ENCODE measurements at regions not wholly inside any gene's neighbourhood (a gene's known extent, or its start where the extent isn't known, plus 50 kb on each side); places are given as distances from the start of the nearest gene placed in this dataset.
"Not testable (repeated sequence)": the region's sequence is repeated elsewhere in the genome, so short reads cannot be mapped to it uniquely, and the experiment has no call there.

DNA sequence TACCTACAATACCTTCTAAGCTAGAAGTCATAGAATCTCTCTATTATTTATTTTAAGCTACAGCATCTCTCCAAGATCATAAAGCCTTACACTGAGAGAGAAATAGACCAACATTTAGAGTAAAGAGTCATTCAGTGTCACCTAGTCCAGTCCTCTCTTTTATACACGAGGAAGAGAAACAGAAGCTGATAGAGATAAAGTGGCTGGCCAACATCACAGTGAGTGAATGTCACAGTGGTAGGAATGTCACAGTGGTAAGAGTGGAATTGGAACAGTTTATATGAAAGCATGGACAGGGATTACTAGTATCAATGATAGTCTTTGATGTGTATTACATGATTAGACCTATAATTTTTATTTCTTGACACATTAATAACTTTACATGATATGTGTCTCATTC, 307.8 kb upstream of the NBPF12 start:
- not testable (repeated sequence) for DNase-seq (ENCODE audit: low spot score); H3K4me2 ChIP-seq; H3K27ac ChIP-seq; H3K79me2 ChIP-seq; H3K36me3 ChIP-seq (replicated peaks; ENCODE audit: insufficient read depth, low read depth); H3K9me3 ChIP-seq (ENCODE audit: low read depth); H3K4me1 ChIP-seq (ENCODE audit: insufficient read depth); H3K4me3 ChIP-seq; H3K9me2 ChIP-seq (replicated peaks; ENCODE audit: insufficient read depth); H3K27me3 ChIP-seq; H2AFZ ChIP-seq; H4K20me1 ChIP-seq (ENCODE audit: insufficient read depth, poor library complexity, severe bottlenecking)
- 43% methylated on average over 1 of the region's 1 CpG for WGBS (ENCODE audit: low lambda C conversion rate, missing lambda C conversion rate)

DNA sequence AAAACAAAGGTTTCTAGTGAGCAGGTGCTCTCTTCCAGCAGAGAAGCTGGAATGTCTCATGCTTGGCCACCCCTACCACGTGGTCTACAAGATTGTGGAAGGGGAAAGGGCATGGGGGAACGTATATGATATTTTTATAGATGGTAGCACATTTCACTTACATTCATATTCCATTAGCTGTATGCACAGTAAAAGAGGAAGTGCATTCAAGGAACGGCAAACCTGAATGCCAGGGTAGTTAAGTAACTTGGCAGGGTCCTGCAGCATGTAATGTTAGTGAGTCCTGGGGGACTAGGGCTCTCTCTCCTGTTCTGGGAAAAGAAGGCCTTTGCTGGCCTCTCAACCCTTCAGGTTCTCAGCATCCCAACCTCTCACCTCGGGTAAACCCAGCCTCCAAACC, 319.5 kb upstream of the NBPF12 start:
- not testable (repeated sequence) for H2AFZ ChIP-seq; H4K20me1 ChIP-seq (ENCODE audit: insufficient read depth, poor library complexity, severe bottlenecking); H3K27me3 ChIP-seq; DNase-seq (ENCODE audit: low spot score); H3K79me2 ChIP-seq; H3K36me3 ChIP-seq (replicated peaks; ENCODE audit: insufficient read depth, low read depth); H3K27ac ChIP-seq; H3K4me2 ChIP-seq; H3K9me2 ChIP-seq (replicated peaks; ENCODE audit: insufficient read depth); H3K4me3 ChIP-seq; H3K4me1 ChIP-seq (ENCODE audit: insufficient read depth); H3K9me3 ChIP-seq (ENCODE audit: low read depth)
- WGBS (ENCODE audit: low lambda C conversion rate, missing lambda C conversion rate), result 88% methylated on average over 3 of the region's 4 CpGs

DNA sequence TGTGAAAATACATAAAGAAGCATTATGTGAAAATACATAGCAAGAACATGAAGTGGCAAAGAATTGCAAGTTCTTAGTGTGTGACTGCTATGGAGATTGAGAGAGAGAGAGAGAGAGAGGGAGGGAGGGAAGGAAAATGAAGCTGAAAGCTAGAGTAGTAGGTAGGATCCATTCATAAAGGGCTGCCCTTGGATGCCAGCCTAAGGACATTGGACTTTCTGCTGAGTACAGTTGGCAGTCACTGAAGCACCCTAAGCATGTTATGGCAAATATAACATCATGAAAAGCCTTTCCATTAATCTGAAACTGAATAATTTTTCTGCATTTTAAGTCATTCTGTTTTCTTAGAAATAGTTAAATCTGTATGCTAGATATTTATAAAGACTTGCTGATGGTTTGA, 333.4 kb upstream of the NBPF12 start:
- not testable (repeated sequence) for H3K27me3 ChIP-seq; H3K27ac ChIP-seq; H3K4me3 ChIP-seq; H4K20me1 ChIP-seq (ENCODE audit: insufficient read depth, poor library complexity, severe bottlenecking); H2AFZ ChIP-seq; H3K36me3 ChIP-seq (replicated peaks; ENCODE audit: insufficient read depth, low read depth); H3K9me3 ChIP-seq (ENCODE audit: low read depth); H3K4me2 ChIP-seq; DNase-seq (ENCODE audit: low spot score); H3K79me2 ChIP-seq; H3K9me2 ChIP-seq (replicated peaks; ENCODE audit: insufficient read depth); H3K4me1 ChIP-seq (ENCODE audit: insufficient read depth)

DNA sequence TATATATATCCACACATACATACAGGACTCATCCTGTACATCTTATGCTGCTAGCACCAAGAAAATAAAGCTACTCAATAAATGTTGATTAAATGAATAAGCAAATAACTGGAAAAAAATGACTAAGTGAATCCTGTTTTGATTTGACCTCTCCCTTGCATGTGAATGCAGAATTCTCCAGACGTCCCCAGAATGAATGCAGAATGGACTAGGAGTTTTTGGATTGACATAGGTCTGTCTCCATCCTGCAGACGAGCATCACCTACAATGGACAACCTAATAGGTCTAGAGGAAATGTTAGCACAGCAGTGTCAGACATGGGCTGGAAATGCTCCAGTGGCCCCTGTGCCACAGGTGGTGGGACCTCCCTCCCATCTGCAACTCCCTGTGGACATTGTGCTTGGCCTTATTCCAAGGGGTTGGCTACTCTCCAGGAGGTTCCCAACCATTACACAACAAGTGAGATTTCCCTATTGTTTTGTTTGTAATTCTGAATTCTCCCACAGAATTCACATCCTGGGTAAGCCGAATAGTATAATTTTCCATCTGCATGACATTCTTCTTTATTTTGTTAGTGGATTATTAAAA, 337.3 kb upstream of the NBPF12 start:
- H3K9me3 ChIP-seq (ENCODE audit: low read depth); H3K4me2 ChIP-seq; H3K27ac ChIP-seq; H3K4me1 ChIP-seq (ENCODE audit: insufficient read depth); H3K79me2 ChIP-seq; H3K9me2 ChIP-seq (replicated peaks; ENCODE audit: insufficient read depth); H3K4me3 ChIP-seq; H3K36me3 ChIP-seq (replicated peaks; ENCODE audit: insufficient read depth, low read depth); H3K27me3 ChIP-seq; DNase-seq (ENCODE audit: low spot score); H2AFZ ChIP-seq; H4K20me1 ChIP-seq (ENCODE audit: insufficient read depth, poor library complexity, severe bottlenecking): not testable (repeated sequence)
- WGBS (ENCODE audit: low lambda C conversion rate, missing lambda C conversion rate), result 53% methylated on average over 1 of the region's 3 CpGs

- H3K4me3 ChIP-seq; H4K20me1 ChIP-seq (ENCODE audit: insufficient read depth, poor library complexity, severe bottlenecking); H3K9me3 ChIP-seq (ENCODE audit: low read depth); H2AFZ ChIP-seq; H3K27me3 ChIP-seq; H3K79me2 ChIP-seq; H3K36me3 ChIP-seq (replicated peaks; ENCODE audit: insufficient read depth, low read depth); H3K4me2 ChIP-seq; H3K4me1 ChIP-seq (ENCODE audit: insufficient read depth); H3K27ac ChIP-seq; DNase-seq (ENCODE audit: low spot score); H3K9me2 ChIP-seq (replicated peaks; ENCODE audit: insufficient read depth): not testable (repeated sequence)
- 85% methylated on average over 1 of the region's 3 CpGs for WGBS (ENCODE audit: low lambda C conversion rate, missing lambda C conversion rate)
These were observed 338.2 kb upstream of the NBPF12 start for GRCh38 chr1:146599906-146600305.

DNA sequence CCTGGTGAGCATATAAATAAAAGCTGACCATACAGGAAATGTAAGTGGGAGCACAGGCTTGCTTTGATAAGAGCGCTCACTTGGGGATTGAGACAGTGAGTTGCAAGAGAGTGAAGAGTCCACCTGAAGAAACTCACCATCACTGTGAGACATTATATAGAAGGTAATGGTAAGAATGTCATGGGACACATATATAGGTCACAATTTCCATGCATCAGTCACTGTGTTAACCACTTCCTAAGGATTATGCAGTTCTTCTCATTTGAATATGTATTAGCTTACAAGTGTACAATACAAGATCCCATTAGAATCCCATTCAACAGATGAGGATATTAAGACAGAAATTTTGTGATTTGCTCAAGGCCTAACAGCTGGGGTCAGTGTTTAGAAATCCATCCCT, 352.4 kb upstream of the NOTCH2NLA start:
- WGBS (ENCODE audit: low lambda C conversion rate, missing lambda C conversion rate), result 100% methylated on average over 1 of the region's 1 CpG
- H3K79me2 ChIP-seq; H3K4me3 ChIP-seq; H3K9me3 ChIP-seq (ENCODE audit: low read depth); H3K9me2 ChIP-seq (replicated peaks; ENCODE audit: insufficient read depth); H3K27me3 ChIP-seq; H4K20me1 ChIP-seq (ENCODE audit: insufficient read depth, poor library complexity, severe bottlenecking); H2AFZ ChIP-seq; H3K4me2 ChIP-seq; H3K36me3 ChIP-seq (replicated peaks; ENCODE audit: insufficient read depth, low read depth); DNase-seq (ENCODE audit: low spot score); H3K27ac ChIP-seq; H3K4me1 ChIP-seq (ENCODE audit: insufficient read depth): not testable (repeated sequence)

DNA sequence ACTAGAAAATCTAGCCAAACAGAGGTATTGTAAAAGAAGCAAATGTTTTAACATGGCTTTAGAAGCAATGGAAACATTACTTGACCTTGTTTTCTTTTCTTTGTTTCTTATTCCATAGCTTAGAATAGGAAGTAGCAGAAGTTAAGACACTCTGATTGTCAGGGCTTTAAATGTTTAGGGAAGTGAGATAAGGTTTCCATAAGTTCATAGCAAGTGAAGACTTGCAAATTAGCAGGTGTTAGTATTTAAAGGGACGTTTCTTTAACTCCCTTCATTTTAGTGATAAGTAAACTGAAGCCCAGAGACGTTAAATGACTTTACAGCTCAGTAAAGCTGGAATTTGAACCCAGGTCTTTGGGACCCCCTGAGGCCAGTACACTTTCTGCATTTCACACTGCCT, 338.7 kb upstream of the NOTCH2NLA start:
- H3K4me3 ChIP-seq; H3K36me3 ChIP-seq (replicated peaks; ENCODE audit: insufficient read depth, low read depth); H2AFZ ChIP-seq; H3K4me2 ChIP-seq; H3K9me2 ChIP-seq (replicated peaks; ENCODE audit: insufficient read depth); DNase-seq (ENCODE audit: low spot score); H3K79me2 ChIP-seq; H3K4me1 ChIP-seq (ENCODE audit: insufficient read depth); H4K20me1 ChIP-seq (ENCODE audit: insufficient read depth, poor library complexity, severe bottlenecking); H3K27ac ChIP-seq; H3K9me3 ChIP-seq (ENCODE audit: low read depth); H3K27me3 ChIP-seq: not testable (repeated sequence)
- WGBS (ENCODE audit: low lambda C conversion rate, missing lambda C conversion rate), result 0% methylated on average over 1 of the region's 2 CpGs

- not testable (repeated sequence) for H3K9me2 ChIP-seq (replicated peaks; ENCODE audit: insufficient read depth); DNase-seq (ENCODE audit: low spot score); H3K4me1 ChIP-seq (ENCODE audit: insufficient read depth); H4K20me1 ChIP-seq (ENCODE audit: insufficient read depth, poor library complexity, severe bottlenecking); H2AFZ ChIP-seq; H3K9me3 ChIP-seq (ENCODE audit: low read depth); H3K36me3 ChIP-seq (replicated peaks; ENCODE audit: insufficient read depth, low read depth); H3K4me3 ChIP-seq; H3K27ac ChIP-seq; H3K4me2 ChIP-seq; H3K27me3 ChIP-seq; H3K79me2 ChIP-seq
- 97% methylated on average over 3 of the region's 3 CpGs for WGBS (ENCODE audit: low lambda C conversion rate, missing lambda C conversion rate)
These were observed 329.2 kb upstream of the NOTCH2NLA start for GRCh38 chr1:146558032-146558431.

DNA sequence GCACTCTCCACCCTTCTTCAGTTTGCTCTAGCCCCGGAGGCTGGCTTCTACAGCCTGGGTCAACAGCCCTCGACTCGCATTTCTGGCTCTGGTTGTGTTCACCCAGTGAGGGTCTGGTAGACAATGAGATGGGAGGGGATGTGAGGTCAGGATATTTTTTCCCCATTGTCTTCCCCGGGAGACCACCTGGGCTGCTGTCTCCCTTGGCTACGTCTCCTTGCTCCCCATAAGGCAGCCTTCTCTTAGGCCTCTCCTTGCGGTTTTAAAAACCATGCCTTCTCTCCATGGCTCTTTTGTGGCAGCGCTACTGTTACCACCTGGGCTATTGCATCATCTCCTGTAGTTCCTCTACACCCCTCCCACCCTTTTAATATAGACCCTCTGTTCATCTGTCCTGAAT, 327.6 kb upstream of the NOTCH2NLA start:
- not testable (repeated sequence) for H3K79me2 ChIP-seq; H3K36me3 ChIP-seq (replicated peaks; ENCODE audit: insufficient read depth, low read depth); H3K4me3 ChIP-seq; H3K27me3 ChIP-seq; H3K4me1 ChIP-seq (ENCODE audit: insufficient read depth); H3K9me3 ChIP-seq (ENCODE audit: low read depth); H3K4me2 ChIP-seq; H3K9me2 ChIP-seq (replicated peaks; ENCODE audit: insufficient read depth); H2AFZ ChIP-seq; H3K27ac ChIP-seq; H4K20me1 ChIP-seq (ENCODE audit: insufficient read depth, poor library complexity, severe bottlenecking); DNase-seq (ENCODE audit: low spot score)
- WGBS (ENCODE audit: low lambda C conversion rate, missing lambda C conversion rate), result 62% methylated on average over 3 of the region's 7 CpGs

All from hepatocyte (in vitro differentiated cells).